Astrocyte of the spinal cord (primary cell): ENCODE measurements at regions not wholly inside any gene's neighbourhood (a gene's known extent, or its start where the extent isn't known, plus 50 kb on each side); places are given as distances from the start of the nearest gene placed in this dataset.

Experiments used
- DNase-seq: peaks from one replicate; pipeline ENCODE4 v3.0.0; 2011; ENCODE audit warnings: low read depth, low spot score
- H3K4me3 ChIP-seq: 2 replicates; pipeline ENCODE4 v1.5.1; 2011; ENCODE audit warnings: low read depth, mild to moderate bottlenecking, low read length, moderate library complexity
- CTCF ChIP-seq: IDR thresholded peaks from 2 replicates; pipeline ENCODE4 v1.5.1; 2012; ENCODE audit warnings: low read depth, mild to moderate bottlenecking, low read length, inconsistent platforms
- in situ Hi-C: cut with HindIII; loops from 2 replicates; pipeline ENCODE4 v1.10.0; 2017; ENCODE audit warnings: low sequenced_read_pairs

GRCh38 chr2:239685965-239686364 is 285.1 kb upstream of the HDAC4 start:
- no peak for TF ChIP-seq CTCF
- no peak for DNase-seq
- in situ Hi-C loops: no loop called here
- H3K4me3 ChIP-seq: no peak overlapping the region

- H3K4me3 ChIP-seq: no peak overlapping the region
- DNase-seq: no peak
- in situ Hi-C loops: no loop called here
- TF ChIP-seq CTCF: no peak
These were observed 284.7 kb upstream of the HDAC4 start for GRCh38 chr2:239685556-239685955.

GRCh38 chr2:239684996-239685395 is 284.2 kb upstream of the HDAC4 start:
- in situ Hi-C loops: no loop called here
- no peak overlapping the region for H3K4me3 ChIP-seq
- no peak for DNase-seq
- no peak for TF ChIP-seq CTCF

GRCh38 chr2:239684271-239684810 is 283.5 kb upstream of the HDAC4 start:
- in situ Hi-C loops: no loop called here
- no peak for DNase-seq
- H3K4me3 ChIP-seq: no peak overlapping the region
- no peak for TF ChIP-seq CTCF

GRCh38 chr2:239682518-239682917 is 281.7 kb upstream of the HDAC4 start:
- H3K4me3 ChIP-seq: no peak overlapping the region
- no peak for DNase-seq
- in situ Hi-C loops: no loop called here
- TF ChIP-seq CTCF: no peak

- TF ChIP-seq CTCF: no peak
- no peak overlapping the region for H3K4me3 ChIP-seq
- in situ Hi-C loops: no loop called here
- DNase-seq: no peak
These were observed 278.9 kb upstream of the HDAC4 start for GRCh38 chr2:239679755-239680154.
